ENCODE measurements at regions not wholly inside any gene's neighbourhood (a gene's known extent, or its start where the extent isn't known, plus 50 kb on each side); places are given as distances from the start of the nearest gene placed in this dataset.

GRCh38 chr2:161095314-161095713, 64.9 kb upstream of the TANK start:
- POLR2A ChIA-PET: no interaction called here
- CTCF ChIA-PET: interaction anchor here (0.9 kb wide), 1 partner anchor 31 kb away, joined by 3 read pairs; no protein-coding TSS in a partner anchor
- DNase-seq (no peak), ATAC-seq (ENCODE audit: poor library complexity) (no peak)
- H3K9me3 ChIP-seq (ENCODE audit: control insufficient read depth in 1 of 2, insufficient read depth in 1 of 2, low read length in 2 of 2): no peaks in the 10 kb centered on the region
- Mint-ChIP-seq H3K36me3 (ENCODE audit: low read depth) (no peaks in the 10 kb centered on the region), H3K4me1 (ENCODE audit: low read depth) (peaks cover 8% of the 10 kb centered on the region), H3K27ac (no peak overlapping the region), H3K9me3 (no peaks in the 10 kb centered on the region), H3K27me3 (no peaks in the 10 kb centered on the region), H3K4me3 (no peak overlapping the region)
- no peak for TF ChIP-seq CTCF (IDR thresholded peaks at IDR 0.05)
- H3K4me3 ChIP-seq (ENCODE audit: low read length): no peak overlapping the region
- H3K27ac ChIP-seq (ENCODE audit: low read depth in 1 of 2, low read length in 2 of 2): no peak overlapping the region
- no peaks in the 10 kb centered on the region for H3K27me3 ChIP-seq (ENCODE audit: control insufficient read depth in 1 of 2, insufficient read depth in 2 of 2, low read length in 2 of 2)
- no peaks in the 10 kb centered on the region for H3K4me1 ChIP-seq (ENCODE audit: insufficient read depth, low read length)
- H3K36me3 ChIP-seq (ENCODE audit: insufficient read depth, low read length): no peaks in the 10 kb centered on the region
- intact Hi-C loops (cut with DNase I, micrococcal nuclease): no loop called here

GRCh38 chr2:161096336-161096735, 63.9 kb upstream of the TANK start:
- H3K36me3 ChIP-seq (ENCODE audit: insufficient read depth, low read length): no peaks in the 10 kb centered on the region
- H3K27me3 ChIP-seq (ENCODE audit: control insufficient read depth in 1 of 2, insufficient read depth in 2 of 2, low read length in 2 of 2): no peaks in the 10 kb centered on the region
- TF ChIP-seq CTCF (IDR thresholded peaks at IDR 0.05): no peak
- DNase-seq (no peak), ATAC-seq (ENCODE audit: poor library complexity) (no peak)
- no peak overlapping the region for H3K4me3 ChIP-seq (ENCODE audit: low read length)
- no peaks in the 10 kb centered on the region for H3K4me1 ChIP-seq (ENCODE audit: insufficient read depth, low read length)
- H3K27ac ChIP-seq (ENCODE audit: low read depth in 1 of 2, low read length in 2 of 2): no peak overlapping the region
- no peaks in the 10 kb centered on the region for H3K9me3 ChIP-seq (ENCODE audit: control insufficient read depth in 1 of 2, insufficient read depth in 1 of 2, low read length in 2 of 2)
- Mint-ChIP-seq H3K36me3 (ENCODE audit: low read depth) (no peaks in the 10 kb centered on the region), H3K4me3 (no peak overlapping the region), H3K27me3 (no peaks in the 10 kb centered on the region), H3K9me3 (no peaks in the 10 kb centered on the region), H3K27ac (no peak overlapping the region), H3K4me1 (ENCODE audit: low read depth) (no peaks in the 10 kb centered on the region)
- POLR2A ChIA-PET: interaction anchor here (1.0 kb wide), 1 partner anchor 36 kb away, joined by 3 read pairs; no protein-coding TSS in a partner anchor
- CTCF ChIA-PET: no interaction called here
- intact Hi-C loops (cut with DNase I, micrococcal nuclease): no loop called here

GRCh38 chr2:161097157-161097556, 63.1 kb upstream of the TANK start:
- no peaks in the 10 kb centered on the region for H3K27me3 ChIP-seq (ENCODE audit: control insufficient read depth in 1 of 2, insufficient read depth in 2 of 2, low read length in 2 of 2)
- no peak for DNase-seq
- no peak for TF ChIP-seq CTCF (IDR thresholded peaks at IDR 0.05)
- intact Hi-C loops (cut with DNase I, micrococcal nuclease): no loop called here
- no peak overlapping the region for H3K4me3 ChIP-seq (ENCODE audit: low read length)
- H3K27ac Mint-ChIP-seq: no peak overlapping the region
- H3K4me3 Mint-ChIP-seq: no peak overlapping the region
- CTCF ChIA-PET: no interaction called here
- H3K9me3 ChIP-seq (ENCODE audit: control insufficient read depth in 1 of 2, insufficient read depth in 1 of 2, low read length in 2 of 2): no peaks in the 10 kb centered on the region
- no peaks in the 10 kb centered on the region for H3K9me3 Mint-ChIP-seq
- no peaks in the 10 kb centered on the region for H3K4me1 ChIP-seq (ENCODE audit: insufficient read depth, low read length)
- no peaks in the 10 kb centered on the region for H3K27me3 Mint-ChIP-seq
- no peaks in the 10 kb centered on the region for H3K36me3 Mint-ChIP-seq (ENCODE audit: low read depth)
- H3K4me1 Mint-ChIP-seq (ENCODE audit: low read depth): no peaks in the 10 kb centered on the region
- no peak for ATAC-seq (ENCODE audit: poor library complexity)
- H3K27ac ChIP-seq (ENCODE audit: low read depth in 1 of 2, low read length in 2 of 2): no peak overlapping the region
- no peaks in the 10 kb centered on the region for H3K36me3 ChIP-seq (ENCODE audit: insufficient read depth, low read length)
- POLR2A ChIA-PET: interaction anchor here (1.0 kb wide), 1 partner anchor 35 kb away, joined by 3 read pairs; no protein-coding TSS in a partner anchor
